RWPE2 (cell line): ENCODE measurements at regions not wholly inside any gene's neighbourhood (a gene's known extent, or its start where the extent isn't known, plus 50 kb on each side); places are given as distances from the start of the nearest gene placed in this dataset.

ENCODE experiments used
- ATAC-seq: fragments of 200-7000 bp; cut with Tn5 transposase; 3 replicates; pipeline ENCODE4 v1.9.1; 2021; ENCODE audit warnings: low read depth
- DNase-seq: peaks from one replicate; pipeline ENCODE4 v3.0.0-alpha.2; 2020; ENCODE audit warnings: low spot score
- H3K27ac ChIP-seq: fragments of 450-650 bp; 2 replicates; pipeline ENCODE4 v1.5.1; 2017; ENCODE audit warnings: mild to moderate bottlenecking; ENCODE audit not compliant: poor library complexity, severe bottlenecking
- H3K27me3 ChIP-seq: fragments of 250-450 bp; sonication (Bioruptor Pico); 2 replicates; pipeline ENCODE4 v1.5.1; 2021; ENCODE audit warnings: mild to moderate bottlenecking, moderate library complexity; ENCODE audit not compliant: insufficient read depth, poor library complexity, severe bottlenecking
- H3K36me3 ChIP-seq: fragments of 250-450 bp; sonication (Bioruptor Pico); 2 replicates; pipeline ENCODE4 v1.5.1; 2020; ENCODE audit warnings: low read depth, mild to moderate bottlenecking, moderate library complexity
- H3K4me1 ChIP-seq: fragments of 250-450 bp; sonication (Bioruptor Pico); 2 replicates; pipeline ENCODE4 v1.5.1; 2021; ENCODE audit warnings: mild to moderate bottlenecking, moderate library complexity; ENCODE audit not compliant: insufficient read depth, poor library complexity, severe bottlenecking
- H3K4me3 ChIP-seq: fragments of 250-450 bp; sonication (Bioruptor Pico); 2 replicates; pipeline ENCODE4 v1.5.1; 2021; ENCODE audit warnings: mild to moderate bottlenecking, moderate library complexity; ENCODE audit not compliant: severe bottlenecking
- H3K9me3 ChIP-seq: fragments of 250-450 bp; sonication (Bioruptor Pico); 2 replicates; pipeline ENCODE4 v1.5.1; 2021; ENCODE audit warnings: mild to moderate bottlenecking, moderate library complexity; ENCODE audit not compliant: severe bottlenecking
- TF ChIP-seq, protein P1 (sequence below): fragments of 450-650 bp; IDR thresholded peaks from one replicate; pipeline ENCODE4 v1.5.1; 2017; ENCODE audit warnings: mild to moderate bottlenecking, moderate library complexity; ENCODE audit not compliant: poor library complexity, severe bottlenecking

DNA sequence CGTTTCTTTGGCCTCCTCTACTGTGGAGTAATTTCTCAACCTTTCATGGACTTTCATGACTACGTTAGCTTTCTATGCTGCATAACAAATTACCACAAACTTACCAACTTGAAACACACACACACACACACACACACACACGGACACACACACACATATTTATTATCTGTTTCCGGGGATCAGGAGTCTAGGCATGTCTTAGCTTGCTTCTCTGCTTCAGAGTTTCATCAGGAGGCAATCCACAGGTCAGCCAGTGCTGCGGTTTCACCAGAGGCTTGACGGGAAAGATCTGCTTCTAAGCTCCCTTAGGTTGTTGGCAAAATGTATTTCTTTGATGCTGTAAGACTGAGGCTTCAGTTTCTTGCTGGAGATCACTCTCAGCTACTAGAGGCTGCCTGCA, 59.0 kb upstream of the C9orf72 start:
- TF ChIP-seq, protein P1, sequence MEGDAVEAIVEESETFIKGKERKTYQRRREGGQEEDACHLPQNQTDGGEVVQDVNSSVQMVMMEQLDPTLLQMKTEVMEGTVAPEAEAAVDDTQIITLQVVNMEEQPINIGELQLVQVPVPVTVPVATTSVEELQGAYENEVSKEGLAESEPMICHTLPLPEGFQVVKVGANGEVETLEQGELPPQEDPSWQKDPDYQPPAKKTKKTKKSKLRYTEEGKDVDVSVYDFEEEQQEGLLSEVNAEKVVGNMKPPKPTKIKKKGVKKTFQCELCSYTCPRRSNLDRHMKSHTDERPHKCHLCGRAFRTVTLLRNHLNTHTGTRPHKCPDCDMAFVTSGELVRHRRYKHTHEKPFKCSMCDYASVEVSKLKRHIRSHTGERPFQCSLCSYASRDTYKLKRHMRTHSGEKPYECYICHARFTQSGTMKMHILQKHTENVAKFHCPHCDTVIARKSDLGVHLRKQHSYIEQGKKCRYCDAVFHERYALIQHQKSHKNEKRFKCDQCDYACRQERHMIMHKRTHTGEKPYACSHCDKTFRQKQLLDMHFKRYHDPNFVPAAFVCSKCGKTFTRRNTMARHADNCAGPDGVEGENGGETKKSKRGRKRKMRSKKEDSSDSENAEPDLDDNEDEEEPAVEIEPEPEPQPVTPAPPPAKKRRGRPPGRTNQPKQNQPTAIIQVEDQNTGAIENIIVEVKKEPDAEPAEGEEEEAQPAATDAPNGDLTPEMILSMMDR = no peak

DNA sequence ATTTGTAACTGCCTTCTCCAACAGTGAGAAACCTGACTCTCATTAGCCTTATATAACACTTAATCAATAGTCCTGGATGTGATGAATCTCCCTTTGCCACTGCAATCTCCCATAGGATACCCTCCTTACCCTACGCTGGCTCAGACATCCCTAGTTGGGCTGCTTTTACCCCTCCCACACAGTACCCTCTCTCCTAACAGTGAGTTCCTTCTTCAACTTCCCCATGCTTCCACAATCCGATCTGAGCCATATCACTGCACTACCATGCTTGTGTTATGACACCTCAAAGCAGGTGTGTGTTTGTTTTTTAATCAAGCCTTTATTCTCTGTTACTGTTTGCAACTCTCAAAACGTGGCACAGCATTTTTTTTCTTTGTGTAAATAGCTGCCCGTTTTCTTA, 60.5 kb upstream of the C9orf72 start:
- TF ChIP-seq, protein P1 = no peak
- ATAC-seq = no peak
- no peak overlapping the region for H3K4me3 ChIP-seq

More for the DNA sequence above, 59.0 kb upstream of the C9orf72 start:
- no peak for DNase-seq
- peak; percentile 71 for ATAC-seq
- Histone ChIP-seq H3K4me1 (peaks cover 4% of the 10 kb centered on the region), H3K36me3 (no peaks in the 10 kb centered on the region), H3K9me3 (no peaks in the 10 kb centered on the region), H3K27ac (no peak overlapping the region), H3K27me3 (no peaks in the 10 kb centered on the region), H3K4me3 (no peak overlapping the region)

DNA sequence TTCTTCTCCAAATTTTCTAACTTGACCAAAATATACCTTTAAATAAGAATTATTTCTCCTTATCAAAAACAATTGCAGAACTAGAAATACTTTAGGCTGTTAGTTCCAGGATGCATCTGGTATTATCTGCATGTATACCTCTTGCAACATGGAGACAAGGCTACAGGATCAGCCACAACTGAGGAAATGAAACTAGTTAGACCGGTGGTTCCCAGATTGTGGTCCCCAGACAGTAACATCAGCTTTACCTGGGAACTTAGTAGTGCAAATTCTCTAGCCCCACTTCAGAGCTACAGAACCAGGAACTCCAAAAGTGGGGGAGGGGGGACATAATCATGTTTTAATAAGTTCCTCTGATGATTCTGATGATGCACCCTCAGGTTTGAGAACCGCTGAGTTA, 61.6 kb upstream of the C9orf72 start:
- no peak for DNase-seq

More for the DNA sequence above, 60.5 kb upstream of the C9orf72 start:
- no peaks in the 10 kb centered on the region for H3K36me3 ChIP-seq
- H3K27me3 ChIP-seq = no peaks in the 10 kb centered on the region
- H3K27ac ChIP-seq = no peak overlapping the region
- peaks cover 4% of the 10 kb centered on the region for H3K4me1 ChIP-seq
- DNase-seq = no peak
- H3K9me3 ChIP-seq = no peaks in the 10 kb centered on the region

DNA sequence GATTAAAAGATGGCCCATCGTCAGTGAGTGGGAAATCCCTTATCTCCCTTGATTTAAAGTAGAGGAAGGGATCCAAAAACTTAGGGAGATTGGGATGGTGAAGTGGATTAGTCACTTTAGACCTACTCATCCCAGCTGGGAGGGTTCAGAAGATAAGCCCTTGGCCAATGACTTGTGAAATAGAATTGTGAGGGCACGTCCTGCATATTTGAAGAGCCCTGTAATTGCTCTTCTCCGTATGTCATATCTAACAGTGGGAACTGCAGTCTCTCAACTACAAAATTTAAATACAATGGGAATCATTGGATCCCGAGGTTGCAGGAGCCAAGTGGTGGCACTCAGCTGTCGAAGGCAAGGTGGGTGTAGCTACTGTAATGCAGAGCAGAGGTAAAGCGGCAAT, 65.4 kb upstream of the C9orf72 start:
- Histone ChIP-seq H3K9me3 (no peaks in the 10 kb centered on the region), H3K4me3 (no peak overlapping the region), H3K27ac (no peak overlapping the region), H3K27me3 (no peaks in the 10 kb centered on the region), H3K36me3 (no peaks in the 10 kb centered on the region), H3K4me1 (no peaks in the 10 kb centered on the region)
- DNase-seq (no peak), ATAC-seq (peak; percentile 62; the same call in 2 of the 3 replicates)
- TF ChIP-seq, protein P1 = no peak

More for the DNA sequence above, 61.6 kb upstream of the C9orf72 start:
- H3K36me3 ChIP-seq = no peaks in the 10 kb centered on the region
- H3K4me1 ChIP-seq = peaks cover 4% of the 10 kb centered on the region
- H3K27ac ChIP-seq = no peak overlapping the region
- no peak for ATAC-seq
- TF ChIP-seq, protein P1 = no peak
- no peaks in the 10 kb centered on the region for H3K9me3 ChIP-seq
- H3K4me3 ChIP-seq = no peak overlapping the region
- H3K27me3 ChIP-seq = no peaks in the 10 kb centered on the region

DNA sequence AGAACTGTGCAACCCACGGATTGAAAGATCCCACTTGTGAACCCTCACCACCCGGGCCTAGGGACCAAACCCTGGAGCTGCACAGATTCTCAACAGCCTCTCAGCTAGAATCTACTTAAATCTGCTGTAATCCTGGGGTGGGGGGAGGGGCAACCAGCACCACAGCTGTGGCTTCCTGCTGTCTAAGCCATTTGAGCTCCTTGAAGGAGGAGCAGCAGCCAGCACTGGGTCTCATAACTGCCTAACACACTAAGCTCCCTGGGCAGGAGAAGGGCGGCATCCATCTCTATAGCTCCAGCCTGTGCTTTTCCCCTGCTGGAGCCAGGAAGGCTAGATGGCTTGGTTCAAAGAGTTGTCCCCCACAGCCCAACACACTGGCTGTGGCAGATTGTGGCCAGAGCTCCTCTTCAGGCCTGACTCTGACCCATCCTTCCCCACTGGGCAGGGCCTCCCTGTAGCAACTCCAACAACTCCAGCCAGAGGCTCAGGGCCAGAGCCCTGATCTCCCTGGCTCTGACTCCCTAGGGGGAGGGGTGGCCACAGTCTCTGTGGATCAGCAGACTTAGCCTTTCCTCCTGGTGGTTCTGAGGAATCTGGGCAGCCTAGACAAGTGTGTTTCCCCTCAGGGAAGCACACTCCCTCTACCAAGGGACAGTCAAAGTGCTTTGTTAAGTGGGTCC, 72.0 kb upstream of the C9orf72 start:
- Histone ChIP-seq H3K36me3 (no peaks in the 10 kb centered on the region), H3K4me1 (no peaks in the 10 kb centered on the region), H3K27me3 (peaks cover 3% of the 10 kb centered on the region), H3K4me3 (no peak overlapping the region), H3K27ac (no peak overlapping the region), H3K9me3 (no peaks in the 10 kb centered on the region)
- DNase-seq (no peak), ATAC-seq (no peak)
- TF ChIP-seq, protein P1 = no peak
